GM12878 (cell line): ENCODE measurements at regions not wholly inside any gene's neighbourhood (a gene's known extent, or its start where the extent isn't known, plus 50 kb on each side); places are given as distances from the start of the nearest gene placed in this dataset.

ENCODE experiments used
- ATAC-seq: fragments of 200-7000 bp; cut with Tn5 transposase; 3 replicates; pipeline ENCODE4 v1.9.1; 2020; ENCODE audit warnings: mild to moderate bottlenecking, moderate library complexity
- BruUV-seq: library from RNA; stranded (reverse); fragments of 400-500 nt; replicated peaks from 2 replicates; lab custom pipeline; 2021; lab: Mats Ljungman, UMichigan
- CTCF ChIA-PET: fragments of 300-600 bp; sonication (Branson Sonifier 250); formaldehyde crosslinking; extraction: SDS; loops from one replicate; lab custom pipeline; 2021; ENCODE audit warnings: inconsistent platforms; lab: Yijun Ruan, JAX
- POLR2A ChIA-PET: fragments of 350-600 bp; formaldehyde crosslinking; extraction: SDS; loops from one replicate; lab custom pipeline; 2021; ENCODE audit warnings: inconsistent platforms; lab: Charles Lee
- RAD21 ChIA-PET: fragments of 300-600 bp; sonication (Branson Sonifier 250); formaldehyde crosslinking; loops from one replicate; lab custom pipeline; 2023; ENCODE audit warnings: antibody characterized with exemption; ENCODE audit not compliant: unreplicated experiment; lab: Charles Lee
- SMC1A ChIA-PET: fragments of 300-600 bp; sonication (Branson Sonifier 250); formaldehyde crosslinking; loops from one replicate; lab custom pipeline; 2023; ENCODE audit not compliant: unreplicated experiment, uncharacterized antibody; lab: Charles Lee
- DNase-seq: peaks from one replicate; pipeline ENCODE4 v3.0.0-alpha.2; 2011; ENCODE audit warnings: low read depth, low spot score
- FAIRE-seq: peaks from 3 replicates; lab custom pipeline; 2011; peaks lifted over from hg19 to GRCh38; lab: Jason Lieb, UNC
- H2AFZ ChIP-seq: 2 replicates; pipeline ENCODE4 v1.6.0; 2011; ENCODE audit warnings: low read depth, low read length, control low read depth; ENCODE audit not compliant: control insufficient read depth
- H3K27ac ChIP-seq: 2 replicates; pipeline ENCODE4 v1.5.1; 2011; ENCODE audit warnings: control low read depth; ENCODE audit not compliant: control insufficient read depth, insufficient read depth
- H3K27me3 ChIP-seq, 2 experiments: replicated peaks in 1 of 2; 2 replicates each; pipeline versions ENCODE4 v1.6.0 to v1.6.1; 2011; ENCODE audit warnings: low read length in 1 of 2; ENCODE audit not compliant: control insufficient read depth in 2 of 2, insufficient read depth in 2 of 2
- H3K36me3 ChIP-seq, 2 experiments: 2 replicates each; pipeline ENCODE4 v1.5.1; 2011; ENCODE audit warnings: low read length in 1 of 2; ENCODE audit not compliant: control insufficient read depth in 2 of 2, insufficient read depth in 2 of 2
- H3K4me1 ChIP-seq: 2 replicates; pipeline ENCODE4 v1.6.1; 2011; ENCODE audit warnings: mild to moderate bottlenecking, low read length, moderate library complexity, mixed read lengths; ENCODE audit not compliant: control insufficient read depth, insufficient read depth
- H3K4me2 ChIP-seq: 2 replicates; pipeline ENCODE4 v1.6.0; 2011; ENCODE audit warnings: control low read depth; ENCODE audit not compliant: control insufficient read depth, insufficient read depth
- H3K4me3 ChIP-seq: fragments of 200-600 bp; sonication (generic); 2 replicates; pipeline ENCODE4 v1.5.1; 2016
- H3K79me2 ChIP-seq: 2 replicates; pipeline ENCODE4 v1.6.0; 2011; ENCODE audit warnings: low read length; ENCODE audit not compliant: control insufficient read depth, insufficient read depth
- H3K9ac ChIP-seq: 2 replicates; pipeline ENCODE4 v1.8.0; 2011; ENCODE audit warnings: low read length, control low read depth, mixed read lengths; ENCODE audit not compliant: control insufficient read depth, insufficient read depth
- H3K9me3 ChIP-seq: replicated peaks from 3 replicates; pipeline ENCODE4 v1.5.1; 2011; ENCODE audit warnings: mild to moderate bottlenecking, low read length; ENCODE audit not compliant: control insufficient read depth, insufficient read depth
- H4K20me1 ChIP-seq: 2 replicates; pipeline ENCODE4 v1.6.0; 2011; ENCODE audit not compliant: control insufficient read depth, insufficient read depth
- ATF7 ChIP-seq: fragments of 450-650 bp; IDR thresholded peaks from 2 replicates; pipeline ENCODE4 v1.6.1; 2016; ENCODE audit warnings: low read depth, mild to moderate bottlenecking
- BCL11A ChIP-seq: IDR thresholded peaks from 2 replicates; pipeline ENCODE4 v1.6.1; 2011; ENCODE audit warnings: low read depth, low read length
- EGR1 ChIP-seq, 2 experiments: IDR thresholded peaks; 1 replicate in 1 of 2; 2 replicates in 1 of 2; pipeline ENCODE4 v1.6.1; 2011 to 2012; ENCODE audit warnings: low read depth in 2 of 2, low read length in 2 of 2, borderline replicate concordance in 1 of 2, mild to moderate bottlenecking in 1 of 2, moderate library complexity in 1 of 2
- ESRRA ChIP-seq: IDR thresholded peaks from 2 replicates; pipeline ENCODE4 v1.6.1; 2012; ENCODE audit warnings: mild to moderate bottlenecking, low read length, improper control_type of control experiment
- ETV6 ChIP-seq, 2 experiments: fragments of 450-650 bp in 1 of 2; IDR thresholded peaks in 1 of 2; conservative IDR thresholded peaks in 1 of 2; 2 replicates each; pipeline ENCODE4 v1.6.1; 2014; ENCODE audit warnings: antibody characterized with exemption in 1 of 2, borderline replicate concordance in 1 of 2, low read depth in 1 of 2, mild to moderate bottlenecking in 1 of 2, moderate library complexity in 1 of 2
- HCFC1 ChIP-seq: fragments of 150-350 bp; IDR thresholded peaks from 2 replicates; pipeline ENCODE4 v1.6.1; 2014; ENCODE audit warnings: low read length
- JUNB ChIP-seq: IDR thresholded peaks from 2 replicates; pipeline ENCODE4 v1.6.1; 2016; ENCODE audit warnings: antibody characterized with exemption, mild to moderate bottlenecking
- KDM1A ChIP-seq: fragments of 200-600 bp; sonication (generic); IDR thresholded peaks from 2 replicates; pipeline ENCODE4 v1.6.1; 2016; ENCODE audit warnings: borderline replicate concordance
- NFYA ChIP-seq: IDR thresholded peaks from 2 replicates; pipeline ENCODE4 v1.6.1; 2011; ENCODE audit warnings: low read depth, mild to moderate bottlenecking, low read length, improper control_type of control experiment, borderline replicate concordance
- PAX8 ChIP-seq: fragments of 450-650 bp; IDR thresholded peaks from 2 replicates; pipeline ENCODE4 v1.6.1; 2017; ENCODE audit warnings: mild to moderate bottlenecking, moderate library complexity
- POU2F2 ChIP-seq: IDR thresholded peaks from 3 replicates; pipeline ENCODE4 v1.6.1; 2011; ENCODE audit warnings: low read depth, mild to moderate bottlenecking, low read length, borderline replicate concordance
- RB1 ChIP-seq: fragments of 450-650 bp; formaldehyde crosslinking; IDR thresholded peaks from 2 replicates; pipeline ENCODE4 v1.6.1; 2017; ENCODE audit warnings: mild to moderate bottlenecking, borderline replicate concordance
- RELB ChIP-seq: fragments of 450-650 bp; IDR thresholded peaks from 2 replicates; pipeline ENCODE4 v1.6.1; 2017; ENCODE audit warnings: low read depth, mild to moderate bottlenecking, moderate library complexity
- SP1 ChIP-seq: IDR thresholded peaks from one replicate; pipeline ENCODE4 v1.6.1; 2011; ENCODE audit warnings: low read depth, low read length
- TBL1XR1 ChIP-seq: IDR thresholded peaks from 2 replicates; pipeline ENCODE4 v1.6.1; 2012; ENCODE audit warnings: low read depth, low read length, improper control_type of control experiment
- ZSCAN29 ChIP-seq: fragments of 450-650 bp; IDR thresholded peaks from 2 replicates; pipeline ENCODE4 v1.6.1; 2017; ENCODE audit warnings: mild to moderate bottlenecking, moderate library complexity
- WGBS: methylation state at CpG from one replicate; pipeline ENCODE4 v1.1.6; 2016; ENCODE audit warnings: low lambda C conversion rate; ENCODE audit not compliant: insufficient replicate concordance, insufficient coverage; ENCODE audit errors: missing lambda C conversion rate; 5-methylcytosine and 5-hydroxymethylcytosine counted together
- in situ Hi-C: fragments of 300-500 bp; cut with MboI; formaldehyde crosslinking; loops from 9 replicates; pipeline ENCODE4 v1.14.3; 2018; ENCODE audit warnings: mixed read lengths
- intact Hi-C: fragments of 100-400 bp; cut with micrococcal nuclease; formaldehyde crosslinking; loops from one replicate; pipeline ENCODE4 v1.14.2; 2022; ENCODE audit not compliant: unreplicated experiment

GRCh38 chr3:159870723-159871122 lies 117.9 kb upstream of the IL12A start (continued):
- no peak for TF ChIP-seq RELB
- no peak for TF ChIP-seq RB1
- TF ChIP-seq HCFC1, result no peak
- TF ChIP-seq ATF7, result no peak

- Histone ChIP-seq H3K4me1 (no peaks in the 10 kb centered on the region), H3K27ac (no peak overlapping the region), H3K4me3 (no peak overlapping the region), H3K27me3 (no peaks in the 10 kb centered on the region; a peak in 1 of 4 replicates), H3K9ac (no peak overlapping the region), H3K79me2 (no peaks in the 10 kb centered on the region), H3K36me3 (no peaks in the 10 kb centered on the region), H3K9me3 (no peaks in the 10 kb centered on the region), H2AFZ (no peak overlapping the region), H4K20me1 (no peaks in the 10 kb centered on the region), H3K4me2 (no peak overlapping the region)
- RAD21 ChIA-PET, result interaction anchor here (1.1 to 2.0 kb wide), 2 partner anchors 13 to 44 kb away, joined by 3 to 15 read pairs; no protein-coding TSS in a partner anchor
- in situ Hi-C loops, result no loop called here
- POLR2A ChIA-PET, result no interaction called here
- 0% methylated on average over 3 of the region's 3 CpGs for WGBS
- SMC1A ChIA-PET, result interaction anchor here (0.7 to 9.2 kb wide), 5 partner anchors 12 to 410 kb away, joined by 3 to 62 read pairs (median 4); no protein-coding TSS in a partner anchor
- no peak for FAIRE-seq
- CTCF ChIA-PET, result interaction anchor here (0.7 to 6.0 kb wide), 5 partner anchors 8 to 129 kb away, joined by 3 to 50 read pairs (median 4); no protein-coding TSS in a partner anchor
- no TSS peak for BruUV-seq
- intact Hi-C loops, result no loop called here
- ATAC-seq, result peak; percentile 60
- DNase-seq, result no peak
- TF ChIP-seq POU2F2, result no peak
- TF ChIP-seq TBL1XR1, result no peak
- TF ChIP-seq BCL11A, result no peak
- TF ChIP-seq ETV6 (conservative IDR thresholded peaks at IDR 0.05 in 1 of 2, IDR thresholded peaks at IDR 0.05 in 1 of 2; ENCODE audit: borderline replicate concordance in 1 of 2, low read depth in 1 of 2), result no peak
- no peak for TF ChIP-seq SP1
- TF ChIP-seq PAX8, result no peak
- TF ChIP-seq NFYA, result no peak
- TF ChIP-seq ESRRA, result no peak
- TF ChIP-seq KDM1A, result no peak
- TF ChIP-seq ZSCAN29, result no peak
- TF ChIP-seq JUNB, result no peak
- TF ChIP-seq EGR1 (IDR thresholded peaks at IDR 0.05; ENCODE audit: borderline replicate concordance in 1 of 2, low read depth in 2 of 2, low read length in 2 of 2), result no peak
Observed at GRCh38 chr3:159872374-159873109, 116.1 kb upstream of the IL12A start.
